ENCODE measurements at regions not wholly inside any gene's neighbourhood (a gene's known extent, or its start where the extent isn't known, plus 50 kb on each side); places are given as distances from the start of the nearest gene placed in this dataset.

- DNase-seq (ENCODE audit: extremely low read depth in 1 of 4, low spot score in 3 of 4) (no peak), FAIRE-seq (no peak), ATAC-seq (no peak)
- TF ChIP-seq THRAP3 (IDR thresholded peaks at IDR 0.05; ENCODE audit: borderline replicate concordance): no peak
- no peak for TF ChIP-seq RBM25 (IDR thresholded peaks at IDR 0.05; ENCODE audit: low read depth, low read length, severe bottlenecking)
- no peak for TF ChIP-seq BCOR (IDR thresholded peaks at IDR 0.05)
- no peak for TF ChIP-seq ZNF316 (IDR thresholded peaks at IDR 0.05)
- no peak for TF ChIP-seq MBD1 (CRISPR knock-in tag; IDR thresholded peaks at IDR 0.05)
- no peak for TF ChIP-seq FOXP1 (CRISPR knock-in tag; IDR thresholded peaks at IDR 0.05)
- TF ChIP-seq SMAD3 (CRISPR knock-in tag; conservative IDR thresholded peaks at IDR 0.05): no peak
- TF ChIP-seq ZNF121 (CRISPR knock-in tag; conservative IDR thresholded peaks at IDR 0.05): no peak
- TF ChIP-seq XRCC5 (IDR thresholded peaks at IDR 0.05; ENCODE audit: low read depth, low read length): no peak
- no peaks in the 10 kb centered on the region for H3K79me2 ChIP-seq (ENCODE audit: control insufficient read depth, insufficient read depth, low read length)
- ChIA-PET CTCF (ENCODE audit: low intra/inter-chr PET ratio) (no interaction called here), POLR2A (interaction anchor here (0.6 kb wide), 2 partner anchors 28 to 29 kb away, joined by 3 to 4 read pairs; no protein-coding TSS in a partner anchor)
- H3K36me3 ChIP-seq (ENCODE audit: control insufficient read depth, insufficient read depth, low read length): no peaks in the 10 kb centered on the region
- H3K9ac ChIP-seq (ENCODE audit: insufficient read depth in 1 of 2, low read depth in 2 of 2, low read length in 2 of 2): no peak overlapping the region
- no peak overlapping the region for H2AFZ ChIP-seq (ENCODE audit: low read depth, low read length)
- H3K27me3 ChIP-seq (ENCODE audit: control insufficient read depth in 2 of 2, insufficient read depth in 2 of 2, low read length in 2 of 2): no peaks in the 10 kb centered on the region
- BruUV-seq (replicated peaks): no TSS peak
- no peak overlapping the region for H3K4me2 ChIP-seq (ENCODE audit: insufficient read depth, low read length)
- H3K9me3 ChIP-seq (replicated peaks; ENCODE audit: control insufficient read depth, insufficient read depth, low read depth, low read length): no peaks in the 10 kb centered on the region
- H3K27ac ChIP-seq (ENCODE audit: extremely low read depth, low read depth, low read length): no peak overlapping the region
- 66% methylated on average over 2 of the region's 2 CpGs for WGBS (ENCODE audit: insufficient coverage, low coverage, missing lambda C conversion rate)
- no peaks in the 10 kb centered on the region for H4K20me1 ChIP-seq (replicated peaks; ENCODE audit: control insufficient read depth, insufficient read depth, low read length)
- intact Hi-C loops (cut with micrococcal nuclease): no loop called here
- no peak overlapping the region for H3K4me3 ChIP-seq
- in situ Hi-C loops (cut with MboI): no loop called here
- H3K4me1 ChIP-seq (replicated peaks in 1 of 2; ENCODE audit: control insufficient read depth in 2 of 2, insufficient read depth in 2 of 2, low read length in 2 of 2): peaks cover 0 to 3% of the 10 kb centered on the region in 2 experiments; a peak in 1 of 5 replicates
- H3K9me1 ChIP-seq (ENCODE audit: control insufficient read depth, insufficient read depth, low read length): no peaks in the 10 kb centered on the region
Measured at GRCh38 chr2:37481244-37481643, 136.8 kb downstream of the QPCT start.

Measured in K562 (cell line).